ENCODE measurements at regions not wholly inside any gene's neighbourhood (a gene's known extent, or its start where the extent isn't known, plus 50 kb on each side); places are given as distances from the start of the nearest gene placed in this dataset.

DNA sequence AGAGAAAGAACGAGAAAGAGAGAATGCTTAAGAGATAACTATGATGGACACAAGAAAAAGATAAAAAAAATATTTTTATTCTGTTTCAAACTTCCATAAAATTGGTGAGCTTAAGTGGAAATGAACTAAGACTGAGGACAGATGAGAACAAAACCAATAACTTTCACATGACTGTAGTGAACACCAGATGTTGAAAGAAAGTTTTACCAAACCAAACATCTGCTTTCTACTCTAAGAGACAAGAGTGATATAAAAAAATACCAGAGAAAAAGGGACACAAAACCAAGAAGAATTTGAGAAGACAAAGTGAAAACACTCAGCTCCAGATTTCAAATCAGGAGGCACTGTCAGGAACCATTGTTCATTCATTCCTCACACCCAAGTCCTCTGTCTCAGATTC lies 147.9 kb downstream of the IMPG2 start:
- no peaks in the 10 kb centered on the region for H3K36me3 ChIP-seq (ENCODE audit: control insufficient read depth, insufficient read depth, low read length)
- no peaks in the 10 kb centered on the region for H3K27me3 ChIP-seq (ENCODE audit: control insufficient read depth, insufficient read depth, low read length)
- no peak overlapping the region for H3K9ac ChIP-seq (ENCODE audit: low read length)
- H3K9me3 ChIP-seq (ENCODE audit: control insufficient read depth, insufficient read depth, low read depth, low read length), result no peaks in the 10 kb centered on the region
- no peaks in the 10 kb centered on the region for H3K4me1 ChIP-seq (ENCODE audit: control insufficient read depth, insufficient read depth, low read length)
- H3K4me3 ChIP-seq (ENCODE audit: low read depth, low read length), result no peak overlapping the region
- H3K27ac ChIP-seq (ENCODE audit: low read depth, low read length), result no peak overlapping the region

GRCh38 chr3:101171681-101172191 lies 148.6 kb downstream of the IMPG2 start:
- no peak overlapping the region for H3K9ac ChIP-seq (ENCODE audit: low read length)
- H3K9me3 ChIP-seq (ENCODE audit: control insufficient read depth, insufficient read depth, low read depth, low read length), result no peaks in the 10 kb centered on the region
- H3K27ac ChIP-seq (ENCODE audit: low read depth, low read length), result no peak overlapping the region
- H3K36me3 ChIP-seq (ENCODE audit: control insufficient read depth, insufficient read depth, low read length), result no peaks in the 10 kb centered on the region
- no peak overlapping the region for H3K4me3 ChIP-seq (ENCODE audit: low read depth, low read length)
- no peaks in the 10 kb centered on the region for H3K4me1 ChIP-seq (ENCODE audit: control insufficient read depth, insufficient read depth, low read length)
- no peaks in the 10 kb centered on the region for H3K27me3 ChIP-seq (ENCODE audit: control insufficient read depth, insufficient read depth, low read length)

DNA sequence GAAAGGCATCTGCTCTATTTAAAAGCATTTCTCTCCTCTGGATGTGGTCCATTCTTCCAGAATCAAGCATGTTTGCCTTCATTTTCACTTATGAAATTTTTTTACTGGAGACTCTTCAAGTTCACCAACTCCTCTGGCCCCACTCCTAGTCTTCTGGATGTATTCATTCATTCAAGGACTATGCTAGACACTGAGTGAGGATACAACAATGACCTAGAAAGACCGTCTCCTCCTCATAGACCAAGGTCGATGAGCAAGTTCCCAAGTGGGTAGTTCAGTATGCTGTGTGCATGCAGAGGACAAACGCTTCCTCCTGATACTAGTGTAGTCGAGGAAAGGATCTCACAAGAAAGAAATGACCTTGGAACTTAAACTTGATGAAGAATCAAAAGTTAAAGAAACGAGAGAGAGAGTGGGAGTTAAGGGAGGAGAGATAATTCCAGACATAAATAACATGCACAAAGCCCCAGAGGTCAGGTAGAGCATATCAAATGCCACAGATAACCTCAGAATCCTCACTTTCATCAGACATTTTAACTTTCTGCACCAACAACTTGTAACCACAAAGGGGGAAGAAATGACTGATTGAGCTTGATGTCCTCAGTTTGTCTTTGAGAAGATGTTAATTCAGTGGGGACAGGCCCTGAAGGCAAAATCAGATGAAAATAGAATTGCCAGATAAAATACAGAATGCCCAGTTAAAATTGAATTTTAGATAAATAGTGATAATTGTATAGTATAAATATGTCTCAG lies 149.4 kb downstream of the IMPG2 start:
- no peaks in the 10 kb centered on the region for H3K4me1 ChIP-seq (ENCODE audit: control insufficient read depth, insufficient read depth, low read length)
- H3K27me3 ChIP-seq (ENCODE audit: control insufficient read depth, insufficient read depth, low read length), result no peaks in the 10 kb centered on the region
- H3K27ac ChIP-seq (ENCODE audit: low read depth, low read length), result no peak overlapping the region
- H3K9ac ChIP-seq (ENCODE audit: low read length), result no peak overlapping the region
- H3K4me3 ChIP-seq (ENCODE audit: low read depth, low read length), result no peak overlapping the region
- H3K36me3 ChIP-seq (ENCODE audit: control insufficient read depth, insufficient read depth, low read length), result no peaks in the 10 kb centered on the region
- no peaks in the 10 kb centered on the region for H3K9me3 ChIP-seq (ENCODE audit: control insufficient read depth, insufficient read depth, low read depth, low read length)

DNA sequence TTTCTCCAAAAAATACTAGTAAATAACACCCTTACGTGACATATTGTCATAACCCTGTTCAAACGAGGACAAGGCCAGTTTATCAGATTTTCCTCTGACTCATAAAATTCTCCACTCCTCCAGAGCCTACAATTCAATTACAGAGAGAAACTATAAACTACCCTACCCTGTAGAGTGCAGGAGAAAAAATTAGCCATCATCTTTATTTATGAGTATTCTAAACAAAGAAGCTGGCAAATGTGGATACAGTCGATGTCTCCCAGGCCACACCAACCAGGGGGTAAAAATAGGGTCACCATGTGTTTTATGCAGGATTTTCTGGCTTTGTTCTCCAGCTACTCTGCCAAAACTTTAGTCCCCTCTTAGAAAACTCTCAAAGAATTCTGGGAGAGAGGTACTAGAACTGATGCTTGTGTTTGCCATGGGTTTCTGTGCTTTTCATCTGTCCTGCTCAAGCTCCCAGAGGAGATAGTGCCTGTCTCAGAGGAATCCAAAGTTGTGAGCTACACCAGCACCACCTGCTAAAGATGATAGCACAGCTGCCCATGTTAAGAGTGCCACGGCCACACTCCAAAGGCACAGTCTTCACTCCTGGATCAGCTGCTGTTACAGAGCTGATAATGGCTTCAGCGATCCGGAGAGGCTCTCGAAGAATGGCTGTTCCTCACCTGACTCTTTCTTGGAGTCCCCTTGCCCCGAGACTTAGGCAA lies 150.2 kb downstream of the IMPG2 start:
- Histone ChIP-seq H3K36me3 (ENCODE audit: control insufficient read depth, insufficient read depth, low read length) (no peaks in the 10 kb centered on the region), H3K9me3 (ENCODE audit: control insufficient read depth, insufficient read depth, low read depth, low read length) (no peaks in the 10 kb centered on the region), H3K27ac (ENCODE audit: low read depth, low read length) (no peak overlapping the region), H3K9ac (ENCODE audit: low read length) (no peak overlapping the region), H3K4me3 (ENCODE audit: low read depth, low read length) (no peak overlapping the region), H3K27me3 (ENCODE audit: control insufficient read depth, insufficient read depth, low read length) (no peaks in the 10 kb centered on the region), H3K4me1 (ENCODE audit: control insufficient read depth, insufficient read depth, low read length) (no peaks in the 10 kb centered on the region)

GRCh38 chr3:101169516-101169915 lies 150.9 kb downstream of the IMPG2 start:
- Histone ChIP-seq H3K9me3 (ENCODE audit: control insufficient read depth, insufficient read depth, low read depth, low read length) (no peaks in the 10 kb centered on the region), H3K27ac (ENCODE audit: low read depth, low read length) (no peak overlapping the region), H3K9ac (ENCODE audit: low read length) (no peak overlapping the region), H3K36me3 (ENCODE audit: control insufficient read depth, insufficient read depth, low read length) (no peaks in the 10 kb centered on the region), H3K4me1 (ENCODE audit: control insufficient read depth, insufficient read depth, low read length) (no peaks in the 10 kb centered on the region), H3K27me3 (ENCODE audit: control insufficient read depth, insufficient read depth, low read length) (no peaks in the 10 kb centered on the region), H3K4me3 (ENCODE audit: low read depth, low read length) (no peak overlapping the region)

GRCh38 chr3:101167376-101167775 lies 153.0 kb downstream of the IMPG2 start:
- Histone ChIP-seq H3K4me3 (ENCODE audit: low read depth, low read length) (no peak overlapping the region), H3K36me3 (ENCODE audit: control insufficient read depth, insufficient read depth, low read length) (no peaks in the 10 kb centered on the region), H3K27ac (ENCODE audit: low read depth, low read length) (no peak overlapping the region), H3K27me3 (ENCODE audit: control insufficient read depth, insufficient read depth, low read length) (no peaks in the 10 kb centered on the region), H3K9me3 (ENCODE audit: control insufficient read depth, insufficient read depth, low read depth, low read length) (no peaks in the 10 kb centered on the region), H3K4me1 (ENCODE audit: control insufficient read depth, insufficient read depth, low read length) (no peaks in the 10 kb centered on the region), H3K9ac (ENCODE audit: low read length) (no peak overlapping the region)

- H3K27me3 ChIP-seq (ENCODE audit: control insufficient read depth, insufficient read depth, low read length), result no peaks in the 10 kb centered on the region
- no peaks in the 10 kb centered on the region for H3K36me3 ChIP-seq (ENCODE audit: control insufficient read depth, insufficient read depth, low read length)
- no peak overlapping the region for H3K4me3 ChIP-seq (ENCODE audit: low read depth, low read length)
- H3K27ac ChIP-seq (ENCODE audit: low read depth, low read length), result no peak overlapping the region
- no peaks in the 10 kb centered on the region for H3K4me1 ChIP-seq (ENCODE audit: control insufficient read depth, insufficient read depth, low read length)
- H3K9me3 ChIP-seq (ENCODE audit: control insufficient read depth, insufficient read depth, low read depth, low read length), result no peaks in the 10 kb centered on the region
- no peak overlapping the region for H3K9ac ChIP-seq (ENCODE audit: low read length)
Observed at GRCh38 chr3:101166150-101166549, 154.2 kb downstream of the IMPG2 start.

GRCh38 chr3:101163554-101163953 lies 156.8 kb downstream of the IMPG2 start:
- no peak overlapping the region for H3K4me3 ChIP-seq (ENCODE audit: low read depth, low read length)
- no peaks in the 10 kb centered on the region for H3K4me1 ChIP-seq (ENCODE audit: control insufficient read depth, insufficient read depth, low read length)
- no peaks in the 10 kb centered on the region for H3K36me3 ChIP-seq (ENCODE audit: control insufficient read depth, insufficient read depth, low read length)
- H3K27me3 ChIP-seq (ENCODE audit: control insufficient read depth, insufficient read depth, low read length), result no peaks in the 10 kb centered on the region
- H3K9me3 ChIP-seq (ENCODE audit: control insufficient read depth, insufficient read depth, low read depth, low read length), result no peaks in the 10 kb centered on the region
- H3K27ac ChIP-seq (ENCODE audit: low read depth, low read length), result no peak overlapping the region
- H3K9ac ChIP-seq (ENCODE audit: low read length), result no peak overlapping the region

- Histone ChIP-seq H3K4me1 (ENCODE audit: control insufficient read depth, insufficient read depth, low read length) (no peaks in the 10 kb centered on the region), H3K9me3 (ENCODE audit: control insufficient read depth, insufficient read depth, low read depth, low read length) (no peaks in the 10 kb centered on the region), H3K27ac (ENCODE audit: low read depth, low read length) (no peak overlapping the region)
Observed at GRCh38 chr3:101159478-101159877, 160.9 kb downstream of the IMPG2 start.

GRCh38 chr3:101158374-101158773 lies 162.0 kb downstream of the IMPG2 start:
- H3K4me1 ChIP-seq (ENCODE audit: control insufficient read depth, insufficient read depth, low read length), result no peaks in the 10 kb centered on the region
- no peaks in the 10 kb centered on the region for H3K27me3 ChIP-seq (ENCODE audit: control insufficient read depth, insufficient read depth, low read length)
- H3K27ac ChIP-seq (ENCODE audit: low read depth, low read length), result no peak overlapping the region
- no peak overlapping the region for H3K4me3 ChIP-seq (ENCODE audit: low read depth, low read length)
- H3K9ac ChIP-seq (ENCODE audit: low read length), result no peak overlapping the region
- H3K36me3 ChIP-seq (ENCODE audit: control insufficient read depth, insufficient read depth, low read length), result no peaks in the 10 kb centered on the region
- no peaks in the 10 kb centered on the region for H3K9me3 ChIP-seq (ENCODE audit: control insufficient read depth, insufficient read depth, low read depth, low read length)

More at GRCh38 chr3:101159478-101159877, 160.9 kb downstream of the IMPG2 start:
- H3K4me3 ChIP-seq (ENCODE audit: low read depth, low read length), result no peak overlapping the region
- no peak overlapping the region for H3K9ac ChIP-seq (ENCODE audit: low read length)
- no peaks in the 10 kb centered on the region for H3K36me3 ChIP-seq (ENCODE audit: control insufficient read depth, insufficient read depth, low read length)
- H3K27me3 ChIP-seq (ENCODE audit: control insufficient read depth, insufficient read depth, low read length), result no peaks in the 10 kb centered on the region

DNA sequence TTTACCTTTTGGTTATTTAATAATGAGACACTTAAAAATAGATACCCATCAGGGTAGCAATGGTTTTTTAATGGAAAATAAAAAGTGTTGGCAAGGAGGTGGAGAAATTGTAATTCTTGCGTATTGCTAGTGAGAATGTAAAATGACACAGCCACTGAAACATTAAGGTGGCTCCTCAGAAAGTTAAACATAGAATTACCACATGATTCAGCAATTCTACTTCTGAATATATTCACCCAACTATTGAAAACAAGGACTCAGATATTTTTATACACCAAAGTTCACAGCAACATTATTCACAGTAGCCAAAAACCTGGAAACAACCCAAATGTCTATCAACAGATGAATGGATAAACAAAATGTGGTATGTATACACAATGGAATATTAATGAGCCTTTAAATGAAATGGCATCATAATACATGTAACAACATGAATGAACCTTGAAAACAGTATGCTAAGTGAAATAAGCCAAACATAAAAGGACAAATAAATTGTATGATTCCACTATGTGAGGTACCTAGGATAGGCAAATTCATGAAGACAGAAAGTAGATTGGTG lies 163.5 kb downstream of the IMPG2 start:
- Histone ChIP-seq H3K4me1 (ENCODE audit: control insufficient read depth, insufficient read depth, low read length) (no peaks in the 10 kb centered on the region), H3K9ac (ENCODE audit: low read length) (no peak overlapping the region), H3K27ac (ENCODE audit: low read depth, low read length) (no peak overlapping the region), H3K27me3 (ENCODE audit: control insufficient read depth, insufficient read depth, low read length) (no peaks in the 10 kb centered on the region), H3K9me3 (ENCODE audit: control insufficient read depth, insufficient read depth, low read depth, low read length) (no peaks in the 10 kb centered on the region), H3K4me3 (ENCODE audit: low read depth, low read length) (no peak overlapping the region), H3K36me3 (ENCODE audit: control insufficient read depth, insufficient read depth, low read length) (no peaks in the 10 kb centered on the region)
